OCI-LY1 (cell line): ENCODE measurements at regions not wholly inside any gene's neighbourhood (a gene's known extent, or its start where the extent isn't known, plus 50 kb on each side); places are given as distances from the start of the nearest gene placed in this dataset.
A peak's percentile ranks its signal among the peaks of the same experiment; 100 is the strongest.

ENCODE experiments used
- H2AFZ ChIP-seq: fragments of 200-600 bp; sonication (generic), shearing (Covaris generic); 2 replicates; pipeline ENCODE4 v1.6.0; 2014; ENCODE audit warnings: antibody characterized with exemption, mild to moderate bottlenecking, low read length
- H3F3A ChIP-seq: fragments of 200-600 bp; sonication (generic), shearing (Covaris generic); 2 replicates; pipeline ENCODE4 v1.6.0; 2014; ENCODE audit warnings: mild to moderate bottlenecking, antibody characterized with exemption, low read length, moderate library complexity; ENCODE audit not compliant: insufficient read depth
- H3K27ac ChIP-seq: fragments of 200-600 bp; sonication (generic); 2 replicates; pipeline ENCODE4 v1.5.1; 2014; ENCODE audit warnings: low read length, mixed run types, mild to moderate bottlenecking, low read depth; ENCODE audit not compliant: poor library complexity, severe bottlenecking
- H3K27me3 ChIP-seq: fragments of 200-600 bp; sonication (generic); 2 replicates; pipeline ENCODE4 v1.6.0; 2014; ENCODE audit warnings: antibody characterized with exemption, mild to moderate bottlenecking, low read length, moderate library complexity; ENCODE audit not compliant: insufficient read depth
- H3K36me3 ChIP-seq: fragments of 200-600 bp; sonication (generic); 2 replicates; pipeline ENCODE4 v1.6.1; 2014; ENCODE audit warnings: mild to moderate bottlenecking, antibody characterized with exemption, low read length, moderate library complexity, mixed read lengths; ENCODE audit not compliant: insufficient read depth
- H3K4me1 ChIP-seq: fragments of 200-600 bp; sonication (generic); 2 replicates; pipeline ENCODE4 v1.5.1; 2014; ENCODE audit warnings: mild to moderate bottlenecking, low read length, moderate library complexity; ENCODE audit not compliant: insufficient read depth, severe bottlenecking
- H3K4me2 ChIP-seq: fragments of 200-600 bp; sonication (generic), shearing (Covaris generic); 2 replicates; pipeline ENCODE4 v1.6.1; 2014; ENCODE audit warnings: low read length
- H3K4me3 ChIP-seq: fragments of 200-600 bp; sonication (generic); 2 replicates; pipeline ENCODE4 v1.5.1; 2014; ENCODE audit warnings: low read length, low read depth, mild to moderate bottlenecking, mixed read lengths; ENCODE audit not compliant: poor library complexity, severe bottlenecking
- H3K79me2 ChIP-seq: fragments of 200-600 bp; shearing (Covaris generic); 2 replicates; pipeline ENCODE4 v1.6.1; 2016; ENCODE audit warnings: mixed run types, low read length, mixed read lengths; ENCODE audit not compliant: insufficient read depth
- H3K9ac ChIP-seq: fragments of 200-600 bp; sonication (generic), shearing (Covaris generic); 2 replicates; pipeline ENCODE4 v1.6.1; 2014; ENCODE audit warnings: mild to moderate bottlenecking, low read length, mixed read lengths
- H3K9me2 ChIP-seq: fragments of 200-600 bp; sonication (generic), shearing (Covaris generic); 2 replicates; pipeline ENCODE4 v1.6.1; 2014; ENCODE audit warnings: low read depth, mild to moderate bottlenecking, low read length, mixed read lengths
- H3K9me3 ChIP-seq: fragments of 200-600 bp; shearing (Covaris generic); 2 replicates; pipeline ENCODE4 v1.6.1; 2014; ENCODE audit warnings: low read length, mixed read lengths
- H4K20me1 ChIP-seq: fragments of 200-600 bp; sonication (generic), shearing (Covaris generic); 2 replicates; pipeline ENCODE4 v1.6.0; 2016; ENCODE audit warnings: mild to moderate bottlenecking, low read length; ENCODE audit not compliant: insufficient read depth
- EZH2 ChIP-seq: fragments of 200-600 bp; sonication (generic), shearing (Covaris generic); IDR thresholded peaks from 2 replicates; pipeline ENCODE4 v1.8.0; 2017; ENCODE audit warnings: borderline replicate concordance, mixed run types, mild to moderate bottlenecking, antibody characterized with exemption, low read length, moderate library complexity, mixed read lengths
- TF ChIP-seq, protein P1 (sequence below): fragments of 200-600 bp; sonication (generic), shearing (Covaris generic); IDR thresholded peaks from 2 replicates; pipeline ENCODE4 v1.5.1; 2017; ENCODE audit warnings: mild to moderate bottlenecking, antibody characterized with exemption, low read length, moderate library complexity, mixed read lengths

DNA sequence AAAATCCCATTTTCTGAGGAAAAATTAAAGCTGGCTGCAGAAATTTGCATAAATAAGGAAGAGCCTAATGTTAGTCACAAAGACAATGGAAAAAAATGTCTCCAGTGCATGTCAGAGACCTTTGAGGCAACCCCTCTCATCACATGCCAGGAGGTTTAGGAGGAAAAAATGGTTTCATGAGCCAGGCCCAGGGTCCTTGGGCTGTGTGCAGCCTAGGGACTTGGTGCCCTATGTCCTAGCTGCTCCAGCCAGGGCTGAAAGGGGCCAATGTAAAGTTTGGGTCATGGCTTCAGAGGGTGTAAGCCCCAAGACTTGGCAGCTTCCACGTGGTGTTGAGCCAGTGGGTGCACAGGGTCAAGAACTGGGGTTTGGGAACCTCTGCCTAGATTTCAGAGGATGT is 1252.6 kb downstream of the PCDH9 start:
- no peaks in the 10 kb centered on the region for H3K27me3 ChIP-seq
- H2AFZ ChIP-seq = no peak overlapping the region

DNA sequence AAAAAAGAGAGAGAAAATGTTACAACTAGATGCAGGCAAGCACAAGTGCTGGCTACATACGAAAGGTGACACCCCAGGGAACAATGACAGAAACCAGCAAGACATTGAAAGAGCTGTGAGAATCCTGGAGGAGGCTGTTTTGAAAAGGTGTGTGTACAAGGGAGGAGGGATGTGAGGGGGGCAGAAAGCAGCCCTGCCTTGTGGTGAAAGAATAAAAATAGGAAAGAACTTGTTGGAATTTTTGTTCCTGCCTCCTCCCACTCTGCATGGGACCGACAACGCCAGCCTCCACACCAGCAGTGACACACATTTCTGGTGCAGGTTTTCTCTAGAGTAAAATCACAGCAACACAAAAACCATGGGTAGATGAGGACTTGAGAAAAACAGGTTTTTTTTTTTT is 1258.6 kb downstream of the PCDH9 start:
- H3K9me2 ChIP-seq = no peaks in the 10 kb centered on the region
- no peaks in the 10 kb centered on the region for H3K36me3 ChIP-seq
- H3F3A ChIP-seq = no peaks in the 10 kb centered on the region
- TF ChIP-seq, protein P1, sequence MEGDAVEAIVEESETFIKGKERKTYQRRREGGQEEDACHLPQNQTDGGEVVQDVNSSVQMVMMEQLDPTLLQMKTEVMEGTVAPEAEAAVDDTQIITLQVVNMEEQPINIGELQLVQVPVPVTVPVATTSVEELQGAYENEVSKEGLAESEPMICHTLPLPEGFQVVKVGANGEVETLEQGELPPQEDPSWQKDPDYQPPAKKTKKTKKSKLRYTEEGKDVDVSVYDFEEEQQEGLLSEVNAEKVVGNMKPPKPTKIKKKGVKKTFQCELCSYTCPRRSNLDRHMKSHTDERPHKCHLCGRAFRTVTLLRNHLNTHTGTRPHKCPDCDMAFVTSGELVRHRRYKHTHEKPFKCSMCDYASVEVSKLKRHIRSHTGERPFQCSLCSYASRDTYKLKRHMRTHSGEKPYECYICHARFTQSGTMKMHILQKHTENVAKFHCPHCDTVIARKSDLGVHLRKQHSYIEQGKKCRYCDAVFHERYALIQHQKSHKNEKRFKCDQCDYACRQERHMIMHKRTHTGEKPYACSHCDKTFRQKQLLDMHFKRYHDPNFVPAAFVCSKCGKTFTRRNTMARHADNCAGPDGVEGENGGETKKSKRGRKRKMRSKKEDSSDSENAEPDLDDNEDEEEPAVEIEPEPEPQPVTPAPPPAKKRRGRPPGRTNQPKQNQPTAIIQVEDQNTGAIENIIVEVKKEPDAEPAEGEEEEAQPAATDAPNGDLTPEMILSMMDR = no peak
- no peak for TF ChIP-seq EZH2
- H3K4me1 ChIP-seq = peaks cover 19% of the 10 kb centered on the region
- H3K27ac ChIP-seq = peak overlapping the region; percentile 8
- H2AFZ ChIP-seq = peak overlapping the region; percentile 95
- peak overlapping the region; percentile 41 for H3K4me2 ChIP-seq
- no peak overlapping the region for H3K4me3 ChIP-seq
- no peaks in the 10 kb centered on the region for H3K27me3 ChIP-seq
- H3K9ac ChIP-seq = no peak overlapping the region
- no peaks in the 10 kb centered on the region for H3K79me2 ChIP-seq
- H4K20me1 ChIP-seq = no peaks in the 10 kb centered on the region
- peaks cover 10% of the 10 kb centered on the region; the same call in 1 of the 2 replicates for H3K9me3 ChIP-seq

More for the DNA sequence above, 1252.6 kb downstream of the PCDH9 start:
- Histone ChIP-seq H4K20me1 (no peaks in the 10 kb centered on the region), H3K36me3 (no peaks in the 10 kb centered on the region), H3K9me2 (no peaks in the 10 kb centered on the region), H3F3A (no peaks in the 10 kb centered on the region), H3K4me1 (peaks cover under 1% of the 10 kb centered on the region), H3K79me2 (no peaks in the 10 kb centered on the region), H3K4me3 (no peak overlapping the region), H3K9ac (no peak overlapping the region), H3K9me3 (peaks cover 17% of the 10 kb centered on the region), H3K4me2 (no peak overlapping the region), H3K27ac (no peak overlapping the region)
- no peak for TF ChIP-seq EZH2
- TF ChIP-seq, protein P1 = no peak

DNA sequence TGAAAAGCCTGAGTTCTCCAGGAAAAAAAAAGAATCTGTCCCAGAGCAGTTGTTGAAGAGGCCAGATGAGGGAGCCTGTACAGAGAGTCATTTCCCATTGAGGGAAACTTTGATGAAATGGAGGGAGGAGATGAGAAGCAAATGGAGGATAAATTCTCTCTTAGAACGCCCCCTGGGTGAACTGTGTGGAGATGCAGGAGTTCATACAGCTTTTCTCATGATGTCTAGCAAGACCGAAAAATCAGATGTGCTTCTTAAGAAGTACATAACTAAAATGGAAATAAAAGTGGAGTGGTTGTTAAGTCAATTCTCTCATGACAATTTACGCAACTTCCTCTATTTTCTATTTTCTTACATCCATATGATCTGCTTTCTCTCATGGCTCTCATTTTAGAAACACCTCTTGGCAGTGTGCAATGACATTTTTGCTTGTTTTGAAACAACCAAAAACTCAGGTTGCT is 1263.1 kb downstream of the PCDH9 start:
- Histone ChIP-seq H3K9ac (no peak overlapping the region), H3K36me3 (no peaks in the 10 kb centered on the region), H3K27me3 (no peaks in the 10 kb centered on the region), H3K27ac (no peak overlapping the region), H2AFZ (0 out of 2 replicates have a peak overlapping the region, but pooled peaks have one; percentile 66), H3F3A (no peaks in the 10 kb centered on the region), H3K4me3 (no peak overlapping the region), H3K4me1 (peaks cover 14% of the 10 kb centered on the region), H4K20me1 (no peaks in the 10 kb centered on the region), H3K9me2 (no peaks in the 10 kb centered on the region), H3K4me2 (no peak overlapping the region), H3K9me3 (peaks cover 6% of the 10 kb centered on the region; the same call in 1 of the 2 replicates), H3K79me2 (no peaks in the 10 kb centered on the region)
- TF ChIP-seq EZH2 = no peak
- TF ChIP-seq, protein P1 = peak; percentile 88
